ENCODE measurements at regions not wholly inside any gene's neighbourhood (a gene's known extent, or its start where the extent isn't known, plus 50 kb on each side); places are given as distances from the start of the nearest gene placed in this dataset.

- H3K4me1 ChIP-seq (ENCODE audit: control insufficient read depth, extremely low read depth, insufficient read depth, low read length), result no peaks in the 10 kb centered on the region
Observed at GRCh38 chr1:239483391-239483790, 97.0 kb downstream of the CHRM3 start.

GRCh38 chr1:239493811-239494414, 107.5 kb downstream of the CHRM3 start:
- no peaks in the 10 kb centered on the region for H3K27me3 ChIP-seq (ENCODE audit: control insufficient read depth, insufficient read depth, low read length)
- no peaks in the 10 kb centered on the region for H3K79me2 ChIP-seq (ENCODE audit: control insufficient read depth, insufficient read depth, low read length)
- no peak overlapping the region for H3K9ac ChIP-seq (ENCODE audit: insufficient read depth, low read length)
- no peaks in the 10 kb centered on the region for H3K36me3 ChIP-seq (ENCODE audit: control insufficient read depth, insufficient read depth, low read length)
- H2AFZ ChIP-seq (ENCODE audit: low read length), result no peak overlapping the region
- no peak overlapping the region for H3K4me3 ChIP-seq (replicated peaks in 1 of 4; ENCODE audit: control extremely low read depth in 1 of 4, insufficient read depth in 1 of 4, low read depth in 3 of 4, low read length in 4 of 4)
- no peaks in the 10 kb centered on the region for H3K9me3 ChIP-seq (ENCODE audit: control insufficient read depth, insufficient read depth, low read depth, low read length)
- H3K4me2 ChIP-seq (ENCODE audit: extremely low read depth, insufficient read depth, low read length), result no peak overlapping the region
- H3K27ac ChIP-seq (ENCODE audit: insufficient read depth, low read length), result no peak overlapping the region
- TF ChIP-seq EZH2 (IDR thresholded peaks at IDR 0.05; ENCODE audit: low read length, missing control alignments) (no peak), CTCF (conservative IDR thresholded peaks at IDR 0.05 in 1 of 2, IDR thresholded peaks at IDR 0.05 in 1 of 2; ENCODE audit: low read depth in 1 of 2, low read length in 2 of 2) (no peak)
- H4K20me1 ChIP-seq (ENCODE audit: control insufficient read depth, extremely low read depth, insufficient read depth, low read length), result no peaks in the 10 kb centered on the region
- no peaks in the 10 kb centered on the region for H3K4me1 ChIP-seq (ENCODE audit: control insufficient read depth, extremely low read depth, insufficient read depth, low read length)
- peak in 1 of 2 donors; percentile 11 for DNase-seq (ENCODE audit: low read depth in 2 of 2)

More at GRCh38 chr1:239483391-239483790, 97.0 kb downstream of the CHRM3 start:
- no peaks in the 10 kb centered on the region for H4K20me1 ChIP-seq (ENCODE audit: control insufficient read depth, extremely low read depth, insufficient read depth, low read length)
- H3K27me3 ChIP-seq (ENCODE audit: control insufficient read depth, insufficient read depth, low read length), result no peaks in the 10 kb centered on the region
- TF ChIP-seq EZH2 (IDR thresholded peaks at IDR 0.05; ENCODE audit: low read length, missing control alignments) (no peak), CTCF (conservative IDR thresholded peaks at IDR 0.05 in 1 of 2, IDR thresholded peaks at IDR 0.05 in 1 of 2; ENCODE audit: low read depth in 1 of 2, low read length in 2 of 2) (no peak)
- H3K79me2 ChIP-seq (ENCODE audit: control insufficient read depth, insufficient read depth, low read length), result no peaks in the 10 kb centered on the region
- H3K9ac ChIP-seq (ENCODE audit: insufficient read depth, low read length), result no peak overlapping the region
- H3K36me3 ChIP-seq (ENCODE audit: control insufficient read depth, insufficient read depth, low read length), result no peaks in the 10 kb centered on the region
- no peak for DNase-seq (ENCODE audit: low read depth in 2 of 2)
- no peak overlapping the region for H3K4me2 ChIP-seq (ENCODE audit: extremely low read depth, insufficient read depth, low read length)
- no peak overlapping the region for H2AFZ ChIP-seq (ENCODE audit: low read length)
- H3K27ac ChIP-seq (ENCODE audit: insufficient read depth, low read length), result no peak overlapping the region
- H3K9me3 ChIP-seq (ENCODE audit: control insufficient read depth, insufficient read depth, low read depth, low read length), result no peaks in the 10 kb centered on the region
- no peak overlapping the region for H3K4me3 ChIP-seq (replicated peaks in 1 of 4; ENCODE audit: control extremely low read depth in 1 of 4, insufficient read depth in 1 of 4, low read depth in 3 of 4, low read length in 4 of 4)

GRCh38 chr1:239505094-239505493, 118.7 kb downstream of the CHRM3 start:
- Histone ChIP-seq H4K20me1 (ENCODE audit: control insufficient read depth, extremely low read depth, insufficient read depth, low read length) (no peaks in the 10 kb centered on the region), H3K79me2 (ENCODE audit: control insufficient read depth, insufficient read depth, low read length) (no peaks in the 10 kb centered on the region), H3K9me3 (ENCODE audit: control insufficient read depth, insufficient read depth, low read depth, low read length) (no peaks in the 10 kb centered on the region), H2AFZ (ENCODE audit: low read length) (no peak overlapping the region), H3K4me3 (replicated peaks in 1 of 4; ENCODE audit: control extremely low read depth in 1 of 4, insufficient read depth in 1 of 4, low read depth in 3 of 4, low read length in 4 of 4) (no peak overlapping the region), H3K4me2 (ENCODE audit: extremely low read depth, insufficient read depth, low read length) (no peak overlapping the region), H3K4me1 (ENCODE audit: control insufficient read depth, extremely low read depth, insufficient read depth, low read length) (no peaks in the 10 kb centered on the region), H3K27me3 (ENCODE audit: control insufficient read depth, insufficient read depth, low read length) (no peaks in the 10 kb centered on the region), H3K9ac (ENCODE audit: insufficient read depth, low read length) (no peak overlapping the region), H3K27ac (ENCODE audit: insufficient read depth, low read length) (no peak overlapping the region), H3K36me3 (ENCODE audit: control insufficient read depth, insufficient read depth, low read length) (no peaks in the 10 kb centered on the region)
- no peak for DNase-seq (ENCODE audit: low read depth in 2 of 2)
- TF ChIP-seq CTCF (conservative IDR thresholded peaks at IDR 0.05 in 1 of 2, IDR thresholded peaks at IDR 0.05 in 1 of 2; ENCODE audit: low read depth in 1 of 2, low read length in 2 of 2) (no peak), EZH2 (IDR thresholded peaks at IDR 0.05; ENCODE audit: low read length, missing control alignments) (no peak)
